GM18909 (cell line): ENCODE measurements at regions not wholly inside any gene's neighbourhood (a gene's known extent, or its start where the extent isn't known, plus 50 kb on each side); places are given as distances from the start of the nearest gene placed in this dataset.

Source experiments
- ATAC-seq: cut with Tn5 transposase; IDR thresholded peaks from one replicate; pipeline ENCODE4 v1.9.1; 2021; ENCODE audit warnings: mild to moderate bottlenecking; ENCODE audit not compliant: unreplicated experiment, poor library complexity

- no peak for ATAC-seq
These were observed 602.1 kb downstream of the LMO4 start for GRCh38 chr1:87930796-87931195.

GRCh38 chr1:87933171-87933570, 604.5 kb downstream of the LMO4 start:
- ATAC-seq = no peak

GRCh38 chr1:87935130-87935529, 606.5 kb downstream of the LMO4 start:
- no peak for ATAC-seq

GRCh38 chr1:87937831-87938395, 609.2 kb downstream of the LMO4 start:
- ATAC-seq = no peak

GRCh38 chr1:87938631-87939030, 610.0 kb downstream of the LMO4 start:
- ATAC-seq = no peak

- no peak for ATAC-seq
These were observed 610.8 kb downstream of the LMO4 start for GRCh38 chr1:87939444-87939843.

- ATAC-seq = no peak
These were observed 611.7 kb downstream of the LMO4 start for GRCh38 chr1:87940421-87940820.

- ATAC-seq = no peak
These were observed 612.8 kb downstream of the LMO4 start for GRCh38 chr1:87941337-87941946.

- no peak for ATAC-seq
These were observed 613.5 kb downstream of the LMO4 start for GRCh38 chr1:87942165-87942564.

- no peak for ATAC-seq
These were observed 621.0 kb downstream of the LMO4 start for GRCh38 chr1:87949711-87950110.

- ATAC-seq = no peak
These were observed 621.7 kb downstream of the LMO4 start for GRCh38 chr1:87950369-87950768.

- no peak for ATAC-seq
These were observed 622.7 kb downstream of the LMO4 start for GRCh38 chr1:87951409-87951808.

- ATAC-seq = no peak
These were observed 623.2 kb downstream of the LMO4 start for GRCh38 chr1:87951852-87952251.

- ATAC-seq = no peak
These were observed 624.4 kb downstream of the LMO4 start for GRCh38 chr1:87953121-87953520.

- peak; percentile 89 for ATAC-seq
These were observed 625.2 kb downstream of the LMO4 start for GRCh38 chr1:87953732-87954344.

GRCh38 chr1:87955038-87955437, 626.4 kb downstream of the LMO4 start:
- no peak for ATAC-seq

- no peak for ATAC-seq
These were observed 627.4 kb downstream of the LMO4 start for GRCh38 chr1:87956072-87956471.

- ATAC-seq = no peak
These were observed 628.1 kb downstream of the LMO4 start for GRCh38 chr1:87956750-87957149.

GRCh38 chr1:87957331-87957730, 628.7 kb downstream of the LMO4 start:
- no peak for ATAC-seq

- ATAC-seq = no peak
These were observed 629.5 kb downstream of the LMO4 start for GRCh38 chr1:87958201-87958600.

GRCh38 chr1:87958716-87959115, 630.0 kb downstream of the LMO4 start:
- no peak for ATAC-seq

- no peak for ATAC-seq
These were observed 630.6 kb downstream of the LMO4 start for GRCh38 chr1:87959236-87959635.
